IgD-negative memory B cell (primary cell): ENCODE measurements at regions not wholly inside any gene's neighbourhood (a gene's known extent, or its start where the extent isn't known, plus 50 kb on each side); places are given as distances from the start of the nearest gene placed in this dataset.
A peak's percentile ranks its signal among the peaks of the same experiment; 100 is the strongest.

ENCODE experiments used
- H3K27ac Mint-ChIP-seq, 3 donors: one replicate each; pipeline ENCODE4 v1.8.0; 2020 to 2022; ENCODE audit warnings: mild to moderate bottlenecking in 3 of 3, mixed read lengths in 3 of 3, moderate library complexity in 1 of 3
- H3K27me3 Mint-ChIP-seq: one replicate; pipeline ENCODE4 v1.8.0; 2021; ENCODE audit warnings: mixed read lengths
- H3K36me3 Mint-ChIP-seq: one replicate; pipeline ENCODE4 v1.8.0; 2020; ENCODE audit warnings: mild to moderate bottlenecking, mixed read lengths
- H3K4me1 Mint-ChIP-seq, 3 donors: one replicate each; pipeline ENCODE4 v1.8.0; 2020 to 2022; ENCODE audit warnings: mixed read lengths in 3 of 3, mild to moderate bottlenecking in 1 of 3
- H3K4me3 Mint-ChIP-seq, 4 donors: one replicate each; pipeline ENCODE4 v1.8.0; 2020 to 2022; ENCODE audit warnings: mild to moderate bottlenecking in 4 of 4, mixed read lengths in 4 of 4, moderate library complexity in 3 of 4
- H3K9me3 Mint-ChIP-seq, 3 donors: one replicate each; pipeline ENCODE4 v1.8.0; 2020 to 2021; ENCODE audit warnings: mixed read lengths in 3 of 3, mild to moderate bottlenecking in 1 of 3

DNA sequence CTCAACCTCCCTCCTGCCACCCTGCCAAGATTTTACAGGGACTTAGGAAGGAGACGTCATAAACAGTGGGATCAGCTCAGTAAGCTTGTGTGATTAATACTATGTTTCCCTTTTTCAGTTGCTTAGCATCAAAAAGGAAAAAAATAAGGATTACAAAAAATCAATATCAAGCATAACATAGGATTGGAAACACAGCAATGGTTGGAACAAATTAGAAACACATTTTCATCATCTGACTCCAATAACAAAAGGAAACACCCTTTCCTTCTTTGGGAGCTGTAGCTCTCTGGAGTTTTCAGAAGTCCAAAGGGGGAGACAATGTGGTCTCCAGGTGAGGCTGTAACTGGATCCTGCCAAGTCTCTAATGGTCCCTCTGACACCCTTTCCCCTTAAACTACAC, 233.4 kb downstream of the B3GLCT start:
- Mint-ChIP-seq H3K27ac (no peak overlapping the region), H3K9me3 (no peaks in the 10 kb centered on the region), H3K4me3 (no peak overlapping the region)

DNA sequence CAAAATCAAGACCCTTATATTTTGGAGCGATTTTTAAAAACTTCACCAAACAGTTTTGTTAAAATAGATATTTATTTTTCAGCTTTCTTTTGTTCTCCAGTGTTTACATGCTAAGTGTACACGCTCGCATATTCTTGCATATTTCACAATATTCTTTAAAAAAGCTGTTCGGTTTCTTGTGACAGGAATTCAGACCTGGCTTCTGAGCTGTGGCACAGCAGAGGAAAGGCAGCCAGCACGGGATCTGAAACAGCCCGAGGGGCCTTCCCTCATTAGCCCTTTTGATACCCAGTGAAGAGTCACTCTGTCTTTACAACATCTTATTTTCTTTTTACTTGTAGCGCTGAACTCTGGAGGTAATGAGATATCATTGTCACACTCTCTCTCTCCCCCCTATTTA, 234.0 kb downstream of the B3GLCT start:
- Mint-ChIP-seq H3K4me1 (peaks cover 0 to 1% (median 0%) of the 10 kb centered on the region in 3 donors), H3K36me3 (no peaks in the 10 kb centered on the region), H3K27me3 (no peaks in the 10 kb centered on the region), H3K9me3 (no peaks in the 10 kb centered on the region), H3K4me3 (no peak overlapping the region), H3K27ac (no peak overlapping the region)

More for the DNA sequence above, 233.4 kb downstream of the B3GLCT start:
- H3K4me1 Mint-ChIP-seq = peaks cover 0 to 1% (median 0%) of the 10 kb centered on the region in 3 donors
- H3K36me3 Mint-ChIP-seq = no peaks in the 10 kb centered on the region
- H3K27me3 Mint-ChIP-seq = no peaks in the 10 kb centered on the region

DNA sequence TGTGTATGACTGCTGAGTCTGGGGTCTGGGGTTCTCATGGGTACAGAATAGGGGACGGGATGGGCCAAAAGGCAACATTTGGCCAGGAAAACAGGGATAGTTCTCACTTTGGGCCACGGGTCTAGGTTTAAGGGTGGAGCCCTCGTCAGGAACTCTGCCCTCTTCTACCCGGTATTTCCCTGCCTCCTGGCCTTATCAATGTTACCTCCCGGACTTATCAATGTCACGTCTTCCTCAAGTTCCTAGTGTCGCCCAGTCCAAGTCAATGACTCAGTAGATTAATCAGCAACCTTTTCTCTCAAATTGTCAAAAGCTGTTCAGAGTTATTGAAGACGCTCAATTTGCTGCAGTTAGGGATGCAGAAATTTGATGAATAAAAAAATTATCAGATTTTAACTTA, 234.8 kb downstream of the B3GLCT start:
- Mint-ChIP-seq H3K9me3 (no peaks in the 10 kb centered on the region), H3K27me3 (no peaks in the 10 kb centered on the region), H3K36me3 (no peaks in the 10 kb centered on the region), H3K27ac (peak overlapping the region in 1 of 3 donors; percentile 3), H3K4me3 (no peak overlapping the region), H3K4me1 (peaks cover 0 to 1% (median 0%) of the 10 kb centered on the region in 3 donors)

- Mint-ChIP-seq H3K36me3 (no peaks in the 10 kb centered on the region), H3K4me3 (no peak overlapping the region), H3K27me3 (no peaks in the 10 kb centered on the region), H3K4me1 (peaks cover 0 to 1% (median 0%) of the 10 kb centered on the region in 3 donors), H3K27ac (no peak overlapping the region), H3K9me3 (no peaks in the 10 kb centered on the region)
Measured at GRCh38 chr13:31435536-31435935, 235.8 kb downstream of the B3GLCT start.

DNA sequence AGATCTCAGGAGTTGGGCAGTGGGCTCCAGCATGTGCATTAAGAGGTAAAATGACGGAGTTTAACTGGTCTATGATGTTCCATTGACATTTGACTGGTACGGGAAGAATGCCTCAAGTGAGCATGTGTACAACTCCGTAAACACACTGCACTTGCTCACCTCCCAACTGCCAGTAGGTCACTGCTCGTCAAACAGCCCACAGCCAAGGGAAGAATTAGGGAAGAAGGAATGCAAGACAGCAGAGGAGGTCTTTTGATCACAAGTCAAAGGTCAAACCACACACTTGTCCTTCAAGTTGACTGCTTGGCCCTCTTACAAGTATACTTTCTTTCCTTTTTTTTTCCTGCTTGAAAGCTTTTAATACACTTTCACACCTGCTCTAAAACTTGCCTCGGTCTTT, 236.7 kb downstream of the B3GLCT start:
- no peaks in the 10 kb centered on the region for H3K27me3 Mint-ChIP-seq
- no peaks in the 10 kb centered on the region for H3K9me3 Mint-ChIP-seq
- peaks cover 0 to 1% (median 0%) of the 10 kb centered on the region in 3 donors for H3K4me1 Mint-ChIP-seq
- H3K27ac Mint-ChIP-seq = no peak overlapping the region
- H3K36me3 Mint-ChIP-seq = no peaks in the 10 kb centered on the region
- H3K4me3 Mint-ChIP-seq = no peak overlapping the region

DNA sequence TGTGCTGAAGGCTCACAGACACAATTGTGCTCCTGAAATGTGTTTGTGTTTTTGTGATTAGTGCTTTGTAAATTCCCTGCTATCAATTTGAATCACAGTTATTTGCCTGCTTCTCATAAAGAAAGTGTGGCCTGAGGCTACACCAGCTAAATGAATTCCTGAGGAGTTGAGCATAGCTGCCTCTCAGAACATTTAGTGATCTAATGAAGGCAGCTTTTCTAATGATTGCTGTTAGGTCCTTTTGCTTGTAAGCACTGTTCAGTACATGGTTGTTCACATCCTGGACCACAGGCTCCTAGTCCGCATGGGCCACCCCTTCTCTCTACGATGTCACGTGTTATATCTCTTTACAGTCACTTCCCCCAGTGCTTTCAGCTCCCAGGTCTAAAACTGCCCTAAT, 238.2 kb downstream of the B3GLCT start:
- Mint-ChIP-seq H3K9me3 (no peaks in the 10 kb centered on the region), H3K27me3 (no peaks in the 10 kb centered on the region), H3K4me3 (no peak overlapping the region), H3K27ac (no peak overlapping the region), H3K36me3 (no peaks in the 10 kb centered on the region), H3K4me1 (peaks cover 0 to 1% (median 0%) of the 10 kb centered on the region in 3 donors)

DNA sequence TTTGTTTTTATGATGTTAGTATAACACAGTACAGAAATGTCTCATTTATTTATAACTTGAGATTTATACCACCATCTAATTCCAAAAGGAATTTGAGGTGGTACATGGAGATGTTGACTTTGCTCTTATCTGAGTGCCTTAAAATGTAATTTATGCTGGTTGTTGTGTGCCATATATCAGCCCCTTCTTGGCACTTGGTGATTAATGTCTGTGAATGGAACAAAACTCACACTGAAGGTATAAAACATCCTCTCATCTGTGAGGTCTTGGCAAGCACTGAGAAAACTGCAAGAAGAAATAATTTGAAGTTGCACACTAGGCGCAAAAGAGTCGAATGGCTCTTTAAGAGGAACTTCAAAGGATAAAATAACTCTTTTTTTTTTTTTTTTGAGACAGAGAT, 240.4 kb downstream of the B3GLCT start:
- Mint-ChIP-seq H3K9me3 (no peaks in the 10 kb centered on the region), H3K36me3 (no peaks in the 10 kb centered on the region), H3K4me3 (no peak overlapping the region), H3K4me1 (peaks cover 0 to 2% (median 0%) of the 10 kb centered on the region in 3 donors), H3K27ac (no peak overlapping the region), H3K27me3 (no peaks in the 10 kb centered on the region)

GRCh38 chr13:31441800-31442510, 242.2 kb downstream of the B3GLCT start:
- Mint-ChIP-seq H3K4me3 (no peak overlapping the region), H3K9me3 (no peaks in the 10 kb centered on the region), H3K4me1 (peaks cover 0 to 2% (median 0%) of the 10 kb centered on the region in 3 donors), H3K27ac (no peak overlapping the region), H3K36me3 (no peaks in the 10 kb centered on the region), H3K27me3 (no peaks in the 10 kb centered on the region)

- Mint-ChIP-seq H3K27ac (no peak overlapping the region), H3K36me3 (no peaks in the 10 kb centered on the region), H3K4me3 (no peak overlapping the region), H3K4me1 (peaks cover 0 to 2% (median 0%) of the 10 kb centered on the region in 3 donors), H3K9me3 (no peaks in the 10 kb centered on the region), H3K27me3 (no peaks in the 10 kb centered on the region)
Measured at GRCh38 chr13:31442571-31442970, 242.8 kb downstream of the B3GLCT start.

DNA sequence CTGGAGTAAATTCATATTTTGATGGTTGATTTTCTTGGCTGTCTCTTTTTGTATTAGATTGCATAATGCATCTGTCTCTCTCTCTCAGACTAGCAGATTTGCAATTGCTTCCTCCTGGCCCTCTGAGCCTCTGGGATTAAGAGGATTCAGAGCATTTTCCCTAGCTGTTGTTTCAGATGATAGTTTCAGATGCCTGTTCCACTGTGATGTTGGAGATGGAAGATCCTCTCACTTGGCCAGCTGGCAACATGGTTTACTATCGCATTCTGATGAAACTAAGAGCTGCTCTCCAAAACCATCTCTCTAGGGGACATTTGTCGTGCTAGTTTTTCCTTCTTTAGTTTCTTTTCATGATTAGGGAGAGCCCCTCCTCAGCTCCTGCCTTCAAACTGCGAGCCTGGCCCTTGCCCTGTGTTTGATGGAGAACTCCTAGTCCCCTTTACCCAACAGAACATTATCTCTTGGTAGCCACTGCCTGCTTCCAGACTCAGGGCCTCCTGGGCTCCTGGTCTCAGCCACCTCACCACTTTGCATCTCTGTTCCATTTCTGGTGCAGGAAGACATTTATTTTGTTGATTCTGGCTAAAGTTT, 244.6 kb downstream of the B3GLCT start:
- peaks cover 0 to 2% (median 0%) of the 10 kb centered on the region in 3 donors for H3K4me1 Mint-ChIP-seq
- no peaks in the 10 kb centered on the region for H3K36me3 Mint-ChIP-seq
- H3K9me3 Mint-ChIP-seq = no peaks in the 10 kb centered on the region
- H3K4me3 Mint-ChIP-seq = no peak overlapping the region
- H3K27me3 Mint-ChIP-seq = peaks cover 2% of the 10 kb centered on the region
- H3K27ac Mint-ChIP-seq = peak overlapping the region in 1 of 3 donors; percentile 1

DNA sequence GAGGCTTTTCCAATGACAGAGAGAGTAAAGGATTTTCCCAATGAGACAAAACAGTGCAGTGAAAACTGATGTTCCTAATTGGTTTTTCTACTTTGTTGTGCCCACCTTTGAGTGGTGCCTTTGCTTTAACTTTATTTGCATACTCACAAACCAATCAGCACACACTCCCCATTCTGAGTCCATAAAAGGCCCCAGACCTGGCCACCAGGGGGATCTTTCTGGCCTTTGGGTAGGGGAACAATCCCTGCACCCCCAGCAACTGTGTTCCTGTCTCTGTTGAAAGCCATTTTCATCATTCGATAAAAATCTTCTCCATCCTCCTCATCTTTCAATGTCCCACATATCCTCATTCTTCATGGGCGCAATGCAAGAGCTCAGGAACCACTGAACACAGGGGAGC, 252.8 kb downstream of the B3GLCT start:
- peaks cover 7% of the 10 kb centered on the region for H3K27me3 Mint-ChIP-seq
- no peak overlapping the region for H3K4me3 Mint-ChIP-seq
- no peaks in the 10 kb centered on the region for H3K4me1 Mint-ChIP-seq
- no peaks in the 10 kb centered on the region for H3K36me3 Mint-ChIP-seq
- H3K27ac Mint-ChIP-seq = no peak overlapping the region
- H3K9me3 Mint-ChIP-seq = no peaks in the 10 kb centered on the region

DNA sequence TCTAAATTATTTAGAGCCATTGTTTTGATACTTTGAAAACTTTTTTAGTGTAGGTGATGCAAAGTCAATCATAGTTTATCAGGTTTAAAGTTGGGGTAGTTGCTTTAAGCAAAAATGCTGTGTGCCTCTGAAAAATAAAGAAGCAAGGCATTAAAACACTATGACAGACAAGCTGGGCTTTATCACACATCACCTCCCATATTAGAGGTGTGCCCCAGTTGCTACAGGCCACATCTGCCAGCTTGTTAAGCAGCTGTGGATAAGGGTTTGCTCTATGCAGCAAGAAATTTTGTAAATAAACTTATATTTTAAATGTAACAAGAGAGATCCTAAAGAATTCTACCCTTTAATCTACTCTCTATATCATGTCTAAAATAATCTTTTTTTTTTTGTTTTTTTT, 255.8 kb downstream of the B3GLCT start:
- H3K36me3 Mint-ChIP-seq = no peaks in the 10 kb centered on the region
- no peak overlapping the region for H3K4me3 Mint-ChIP-seq
- H3K9me3 Mint-ChIP-seq = no peaks in the 10 kb centered on the region
- H3K4me1 Mint-ChIP-seq = no peaks in the 10 kb centered on the region
- H3K27me3 Mint-ChIP-seq = peaks cover 7% of the 10 kb centered on the region
- H3K27ac Mint-ChIP-seq = no peak overlapping the region

- Mint-ChIP-seq H3K9me3 (no peaks in the 10 kb centered on the region), H3K27ac (no peak overlapping the region), H3K4me3 (no peak overlapping the region)
Measured at GRCh38 chr13:31456056-31456455, 256.3 kb downstream of the B3GLCT start.

GRCh38 chr13:31460061-31460460, 260.3 kb downstream of the B3GLCT start:
- Mint-ChIP-seq H3K4me1 (no peaks in the 10 kb centered on the region), H3K27ac (no peak overlapping the region), H3K9me3 (no peaks in the 10 kb centered on the region), H3K27me3 (peaks cover 3% of the 10 kb centered on the region), H3K4me3 (no peak overlapping the region), H3K36me3 (no peaks in the 10 kb centered on the region)

More at GRCh38 chr13:31456056-31456455, 256.3 kb downstream of the B3GLCT start:
- Mint-ChIP-seq H3K36me3 (no peaks in the 10 kb centered on the region), H3K4me1 (no peaks in the 10 kb centered on the region), H3K27me3 (peaks cover 3% of the 10 kb centered on the region)

GRCh38 chr13:31461923-31462322, 262.1 kb downstream of the B3GLCT start:
- Mint-ChIP-seq H3K27ac (no peak overlapping the region), H3K4me1 (no peaks in the 10 kb centered on the region), H3K9me3 (no peaks in the 10 kb centered on the region), H3K36me3 (no peaks in the 10 kb centered on the region), H3K27me3 (peaks cover 1% of the 10 kb centered on the region), H3K4me3 (no peak overlapping the region)

- Mint-ChIP-seq H3K9me3 (no peaks in the 10 kb centered on the region), H3K36me3 (no peaks in the 10 kb centered on the region), H3K4me3 (no peak overlapping the region), H3K27me3 (peaks cover 1% of the 10 kb centered on the region), H3K4me1 (no peaks in the 10 kb centered on the region), H3K27ac (no peak overlapping the region)
Measured at GRCh38 chr13:31462766-31463165, 263.0 kb downstream of the B3GLCT start.
